AG04449 (cell line): ENCODE measurements at regions not wholly inside any gene's neighbourhood (a gene's known extent, or its start where the extent isn't known, plus 50 kb on each side); places are given as distances from the start of the nearest gene placed in this dataset.
"Not testable (repeated sequence)": the region's sequence is repeated elsewhere in the genome, so short reads cannot be mapped to it uniquely, and the experiment has no call there.

Experiments
- CTCF ChIA-PET: fragments of 350-600 bp; formaldehyde crosslinking; extraction: SDS; loops from one replicate; lab custom pipeline; 2021; ENCODE audit warnings: antibody characterized with exemption; lab: Yijun Ruan, JAX
- POLR2A ChIA-PET: fragments of 400-600, 350-600 bp; formaldehyde crosslinking; extraction: SDS; loops from one replicate; lab custom pipeline; 2020; ENCODE audit warnings: antibody characterized with exemption, inconsistent platforms; lab: Yijun Ruan, JAX
- DNase-seq: peaks from one replicate; pipeline ENCODE4 v3.0.0-alpha.2; 2010; ENCODE audit warnings: low read depth, low spot score
- H3K4me3 ChIP-seq: 2 replicates; pipeline ENCODE4 v1.5.1; 2011; ENCODE audit warnings: low read depth, mild to moderate bottlenecking, control low read depth, low read length
- CTCF ChIP-seq: IDR thresholded peaks from one replicate; pipeline ENCODE4 v1.5.1; 2011; ENCODE audit warnings: mild to moderate bottlenecking, moderate library complexity, low read length, control low read depth, inconsistent platforms; ENCODE audit not compliant: insufficient read depth; ENCODE audit errors: missing control alignments

DNA sequence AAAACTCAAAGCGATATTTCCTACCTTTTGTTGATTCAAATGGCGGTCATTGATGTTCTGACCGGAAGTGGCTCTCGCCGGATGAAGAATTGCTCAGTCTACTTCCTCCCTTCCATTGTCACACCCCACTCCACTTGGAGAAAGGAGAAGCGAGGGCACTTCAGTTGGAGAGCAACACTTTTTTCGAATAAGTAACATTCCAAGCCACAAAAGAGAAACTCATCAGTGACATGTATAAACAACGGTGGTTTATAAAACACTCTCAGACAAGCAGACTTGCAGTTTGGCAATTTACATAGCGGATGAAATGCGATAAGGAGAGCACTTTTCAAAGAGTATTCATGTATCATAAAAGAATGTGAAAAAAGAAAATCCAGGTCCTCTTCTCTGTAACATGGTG is 919.1 kb downstream of the MCTP2 start:
- no peak overlapping the region for H3K4me3 ChIP-seq
- TF ChIP-seq CTCF = no peak
- POLR2A ChIA-PET = no interaction called here
- no peak for DNase-seq
- CTCF ChIA-PET = no interaction called here

DNA sequence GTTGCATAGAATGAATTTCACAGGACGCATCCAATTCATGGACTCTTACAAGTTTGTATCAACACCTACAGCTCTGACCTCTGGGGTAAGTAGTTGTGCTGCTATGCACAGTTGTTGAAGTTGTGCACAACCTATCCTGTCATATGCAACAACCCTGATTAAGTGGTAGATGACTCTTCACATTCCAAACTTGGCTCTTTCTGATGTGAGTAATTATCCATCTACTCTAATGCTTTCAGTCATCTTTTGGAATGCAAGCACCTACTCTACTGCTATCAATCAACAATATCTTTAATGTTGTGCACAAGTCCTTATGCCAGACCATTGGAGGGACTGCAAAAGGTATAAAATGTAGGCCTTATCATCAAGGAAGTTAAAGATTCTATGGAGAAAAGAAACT is 921.4 kb downstream of the MCTP2 start:
- H3K4me3 ChIP-seq = no peak overlapping the region
- POLR2A ChIA-PET = no interaction called here
- no peak for DNase-seq
- CTCF ChIA-PET = no interaction called here
- TF ChIP-seq CTCF = no peak

- H3K4me3 ChIP-seq, CTCF ChIA-PET, POLR2A ChIA-PET, DNase-seq: not testable (repeated sequence)
These were observed 921.8 kb downstream of the MCTP2 start for GRCh38 chr15:95153201-95153600.

DNA sequence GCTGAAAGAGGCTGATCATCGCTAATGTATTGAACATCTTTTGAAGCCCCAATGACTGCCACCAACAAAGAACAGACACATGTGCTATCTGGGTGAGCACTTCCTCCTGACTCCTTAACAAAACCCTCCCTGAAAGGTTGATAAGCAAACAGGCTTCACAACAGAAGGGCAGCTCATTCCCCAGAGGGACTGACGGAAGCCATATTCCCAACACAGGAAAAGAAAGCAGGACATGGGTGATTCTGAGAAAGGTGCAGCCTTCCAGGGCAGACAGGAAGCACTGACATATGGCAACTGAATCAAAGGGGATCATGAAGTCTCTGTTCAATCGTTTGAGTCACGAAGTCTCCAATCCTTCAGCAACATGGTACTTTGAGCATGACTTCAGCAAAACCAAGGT is 929.0 kb downstream of the MCTP2 start:
- DNase-seq = no peak
- CTCF ChIA-PET = no interaction called here
- H3K4me3 ChIP-seq = no peak overlapping the region
- no peak for TF ChIP-seq CTCF
- POLR2A ChIA-PET = no interaction called here

- POLR2A ChIA-PET = interaction anchor here (1.9 kb wide), 1 partner anchor 28 kb away, joined by 8 read pairs; no protein-coding TSS in a partner anchor
- CTCF ChIA-PET = no interaction called here
- DNase-seq = no peak
- H3K4me3 ChIP-seq = no peak overlapping the region
- TF ChIP-seq CTCF = no peak
These were observed 930.7 kb downstream of the MCTP2 start for GRCh38 chr15:95162069-95162468.

DNA sequence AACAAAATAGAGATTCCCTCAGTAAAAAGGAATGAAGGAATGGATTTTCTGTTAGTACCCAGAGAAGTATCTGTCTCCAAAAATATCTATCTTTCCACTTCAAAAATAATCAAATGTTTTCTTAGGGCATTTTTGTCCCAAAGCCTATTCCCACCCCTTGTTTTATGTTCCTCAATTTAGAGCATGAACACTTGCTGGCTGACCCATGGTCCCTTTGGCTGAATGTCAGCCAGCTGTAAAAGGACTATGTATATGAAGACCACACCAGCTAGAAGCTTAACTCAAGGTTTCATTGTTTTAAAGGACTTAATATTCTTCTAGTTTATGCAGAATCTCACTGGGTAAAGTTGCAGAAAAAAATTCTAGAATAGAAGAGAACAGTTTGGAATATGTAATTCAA is 931.2 kb downstream of the MCTP2 start:
- no peak for DNase-seq
- no peak overlapping the region for H3K4me3 ChIP-seq
- ChIA-PET POLR2A (interaction anchor here (1.9 kb wide), 1 partner anchor 29 kb away, joined by 8 read pairs; no protein-coding TSS in a partner anchor), CTCF (no interaction called here)
- no peak for TF ChIP-seq CTCF

GRCh38 chr15:95162967-95163531 is 931.7 kb downstream of the MCTP2 start:
- DNase-seq = peak; percentile 41
- ChIA-PET POLR2A (interaction anchor here (1.9 kb wide), 1 partner anchor 29 kb away, joined by 8 read pairs; no protein-coding TSS in a partner anchor), CTCF (no interaction called here)
- TF ChIP-seq CTCF = no peak
- H3K4me3 ChIP-seq = no peak overlapping the region
